HG03108 (cell line): ENCODE measurements at regions not wholly inside any gene's neighbourhood (a gene's known extent, or its start where the extent isn't known, plus 50 kb on each side); places are given as distances from the start of the nearest gene placed in this dataset.
"Not testable (repeated sequence)": the region's sequence is repeated elsewhere in the genome, so short reads cannot be mapped to it uniquely, and the experiment has no call there.

ENCODE experiments used
- ATAC-seq: cut with Tn5 transposase; IDR thresholded peaks from one replicate; pipeline ENCODE4 v1.9.1; 2021; ENCODE audit warnings: moderate library complexity; ENCODE audit not compliant: unreplicated experiment

- ATAC-seq: not testable (repeated sequence)
These were observed 174.8 kb downstream of the COL12A1 start for GRCh38 chr6:75031102-75031501.

DNA sequence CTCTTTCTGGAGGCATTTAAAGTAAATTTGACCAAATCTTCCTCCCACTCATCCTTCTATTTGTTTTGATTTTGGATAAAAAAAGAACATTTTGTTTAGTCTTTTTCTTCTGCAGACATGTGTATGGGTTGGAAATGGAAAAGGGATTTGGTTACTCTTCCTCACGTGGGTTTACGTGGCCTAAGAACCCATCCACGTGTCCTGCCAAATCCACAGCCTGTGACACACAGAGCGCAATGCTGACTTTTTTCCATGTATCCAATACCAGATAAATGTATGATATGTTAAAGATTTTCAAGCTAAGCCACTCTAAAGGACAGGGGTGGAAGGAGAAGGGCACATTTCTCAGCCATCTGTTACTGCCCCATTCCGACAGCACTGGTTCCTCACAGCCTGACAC is 176.5 kb downstream of the COL12A1 start:
- no peak for ATAC-seq

GRCh38 chr6:75025371-75025770 is 180.5 kb downstream of the COL12A1 start:
- ATAC-seq: no peak

DNA sequence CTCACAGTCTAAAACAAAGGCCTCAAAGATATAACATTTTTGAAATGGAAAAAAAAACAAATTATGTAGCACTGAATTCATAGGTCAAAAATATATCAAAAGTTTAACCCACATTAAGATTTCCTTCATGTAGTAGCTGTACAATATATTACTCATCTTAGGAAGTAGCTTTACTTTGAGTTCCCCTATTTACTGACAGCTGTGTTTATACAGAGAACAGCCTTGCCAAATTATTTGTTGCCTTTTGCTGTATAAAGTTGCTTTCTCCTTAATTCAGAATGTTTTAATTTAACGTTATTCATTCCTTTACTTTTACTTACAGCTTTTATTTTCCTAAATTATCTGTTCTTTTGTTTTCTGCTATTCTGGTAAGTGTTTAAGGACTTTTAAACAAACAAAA is 181.0 kb downstream of the COL12A1 start:
- no peak for ATAC-seq

DNA sequence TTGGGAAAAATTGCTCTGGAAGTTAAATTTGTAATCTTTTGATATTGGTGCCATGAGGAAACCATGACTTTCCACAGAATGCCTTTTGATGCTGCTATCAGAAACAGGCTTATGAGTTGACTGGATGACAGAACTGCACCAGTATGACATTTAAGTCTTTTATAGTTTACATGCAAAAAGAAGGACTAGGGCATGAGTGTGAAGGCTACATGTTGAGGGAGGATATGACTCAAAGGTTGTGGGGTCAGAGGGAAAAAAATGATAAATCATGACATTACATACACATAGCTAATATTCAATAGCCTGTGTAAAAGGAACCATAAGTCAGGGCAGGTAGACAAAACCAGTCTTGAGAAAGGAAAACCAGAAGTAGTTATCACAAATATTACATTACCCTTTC is 182.2 kb downstream of the COL12A1 start:
- ATAC-seq: no peak

DNA sequence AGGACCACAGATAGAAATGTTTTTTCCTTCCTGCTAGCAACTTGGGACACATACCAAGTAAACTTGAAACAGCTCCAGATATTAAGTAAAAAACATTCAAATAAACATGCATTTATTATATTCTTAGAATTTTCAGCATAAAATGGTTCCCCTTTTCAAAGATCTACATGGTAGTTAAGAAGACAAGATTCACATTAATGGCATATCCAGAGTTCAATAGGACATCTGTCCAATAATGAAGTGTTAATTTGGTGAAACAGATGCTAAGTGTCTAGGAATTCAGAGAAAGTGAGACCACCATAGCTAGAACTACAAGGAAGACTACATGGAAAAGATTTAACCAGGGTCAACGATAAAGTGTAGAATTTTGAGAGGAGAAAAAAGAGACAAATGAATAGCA is 184.9 kb downstream of the COL12A1 start:
- ATAC-seq: no peak

- no peak for ATAC-seq
These were observed 185.5 kb downstream of the COL12A1 start for GRCh38 chr6:75020376-75020775.

GRCh38 chr6:75012018-75012417 is 193.8 kb downstream of the COL12A1 start:
- no peak for ATAC-seq

DNA sequence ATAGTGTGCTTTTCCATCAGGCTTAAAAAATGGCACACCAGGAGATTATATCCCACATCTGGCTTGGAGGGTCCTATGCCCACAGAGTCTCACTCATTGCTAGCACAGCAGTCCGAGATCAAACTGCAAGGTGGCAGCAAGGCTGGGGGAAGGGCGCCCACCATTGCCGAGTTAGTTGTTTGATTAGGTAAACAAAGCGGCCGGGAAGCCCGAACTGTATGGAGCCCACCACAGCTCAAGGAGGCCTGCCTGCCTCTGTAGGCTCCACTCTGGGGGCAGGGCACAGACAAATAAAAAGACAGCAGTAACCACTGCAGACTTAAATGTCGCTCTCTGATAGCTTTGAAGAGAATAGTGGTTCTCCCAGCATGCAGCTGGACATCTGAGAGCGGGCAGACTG is 201.9 kb downstream of the COL12A1 start:
- not testable (repeated sequence) for ATAC-seq

- ATAC-seq: no peak
These were observed 208.2 kb downstream of the COL12A1 start for GRCh38 chr6:74997646-74998045.

DNA sequence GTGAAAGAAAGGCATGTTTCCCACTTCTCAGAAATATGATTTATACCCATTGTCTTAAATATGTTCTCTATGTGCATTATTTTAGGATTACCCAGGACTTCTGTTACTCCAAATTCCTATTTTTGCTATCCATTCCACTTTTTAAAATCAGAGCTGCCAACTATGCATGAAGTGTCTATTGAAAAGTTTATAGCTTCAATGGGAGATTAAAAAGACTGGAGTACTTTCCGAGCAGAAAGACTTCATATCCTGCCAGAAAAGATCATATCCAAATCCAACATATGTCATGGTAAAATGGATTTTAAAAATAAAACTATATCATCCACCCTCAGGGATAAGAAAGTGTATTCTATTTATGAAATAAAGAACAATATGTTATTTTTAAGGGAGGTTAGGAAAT is 212.7 kb downstream of the COL12A1 start:
- ATAC-seq: no peak

DNA sequence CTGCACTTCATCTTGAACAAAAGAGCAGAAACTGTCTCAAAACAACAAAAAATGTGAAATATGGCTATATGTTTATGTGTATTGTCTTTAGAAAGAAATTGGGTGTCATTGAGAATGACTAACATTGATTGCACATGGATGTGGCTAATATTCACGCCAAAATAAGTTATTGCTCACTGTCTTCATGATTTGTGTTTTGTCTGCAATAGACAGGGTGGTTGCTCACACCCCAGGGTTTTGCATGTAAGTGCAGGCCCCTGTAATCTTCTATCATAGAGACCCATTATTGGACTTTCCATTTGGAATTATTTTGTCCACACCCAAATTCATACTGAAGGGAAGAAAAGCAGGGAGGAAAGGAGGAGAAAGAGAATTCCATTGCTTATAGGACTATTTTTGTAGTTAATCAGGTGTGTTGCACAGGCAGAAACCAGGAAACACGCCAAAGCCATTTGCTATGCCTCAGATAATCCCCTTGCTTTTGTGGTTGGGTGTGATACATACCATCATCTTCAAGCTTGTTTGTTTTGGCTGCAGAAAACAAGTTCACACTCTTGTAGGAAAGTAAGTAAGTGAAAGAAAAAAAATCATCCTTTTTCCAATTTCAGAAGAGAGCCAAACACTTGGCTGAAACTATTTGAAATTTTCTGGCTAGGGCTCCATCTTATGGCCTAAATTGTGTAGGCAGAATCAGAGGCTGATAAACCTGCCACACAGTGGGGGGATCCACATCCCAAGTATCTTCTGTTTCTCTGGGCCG is 214.1 kb downstream of the COL12A1 start:
- ATAC-seq: no peak

GRCh38 chr6:74979065-74979766 is 226.6 kb downstream of the COL12A1 start:
- ATAC-seq: no peak

DNA sequence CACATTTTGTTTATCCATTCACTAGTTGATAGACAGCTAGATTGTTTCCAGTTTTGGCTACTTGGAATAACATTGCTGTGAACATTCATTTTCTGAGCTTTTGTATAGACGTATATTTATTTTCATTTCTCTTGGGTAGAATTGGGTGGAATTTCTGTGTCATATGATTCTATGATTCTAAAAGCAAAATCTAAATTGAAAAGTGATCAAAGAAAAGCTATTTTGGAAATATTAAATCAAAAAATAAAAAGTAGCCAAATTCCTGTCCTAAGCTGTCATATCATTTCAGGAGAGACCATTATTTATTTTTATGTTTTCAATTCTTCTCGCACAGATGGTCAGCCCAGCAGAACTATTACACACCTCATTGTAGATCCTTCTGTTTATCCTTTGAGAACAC is 229.2 kb downstream of the COL12A1 start:
- ATAC-seq: no peak

GRCh38 chr6:74976026-74976425 is 229.8 kb downstream of the COL12A1 start:
- ATAC-seq: no peak

DNA sequence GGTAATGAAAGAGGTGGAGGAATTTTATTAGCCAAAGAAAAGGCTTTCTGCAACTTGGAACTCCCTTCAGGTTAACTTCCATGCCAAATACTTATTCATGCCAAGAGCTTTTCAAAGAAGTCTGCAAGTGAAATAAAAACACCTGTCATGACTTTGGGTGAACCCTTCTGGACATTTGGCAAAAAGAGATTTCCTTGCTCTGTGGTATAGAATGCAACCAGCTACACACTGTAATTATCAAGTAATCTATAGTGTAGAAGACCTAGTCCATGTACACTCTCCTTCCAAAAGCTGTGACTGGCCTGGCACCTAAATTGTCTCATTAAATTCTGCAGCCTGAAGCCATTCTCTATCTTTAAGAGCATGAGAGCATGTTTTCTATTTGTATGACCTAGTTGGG is 232.3 kb downstream of the COL12A1 start:
- ATAC-seq: no peak

- no peak for ATAC-seq
These were observed 234.2 kb downstream of the COL12A1 start for GRCh38 chr6:74971633-74972032.

DNA sequence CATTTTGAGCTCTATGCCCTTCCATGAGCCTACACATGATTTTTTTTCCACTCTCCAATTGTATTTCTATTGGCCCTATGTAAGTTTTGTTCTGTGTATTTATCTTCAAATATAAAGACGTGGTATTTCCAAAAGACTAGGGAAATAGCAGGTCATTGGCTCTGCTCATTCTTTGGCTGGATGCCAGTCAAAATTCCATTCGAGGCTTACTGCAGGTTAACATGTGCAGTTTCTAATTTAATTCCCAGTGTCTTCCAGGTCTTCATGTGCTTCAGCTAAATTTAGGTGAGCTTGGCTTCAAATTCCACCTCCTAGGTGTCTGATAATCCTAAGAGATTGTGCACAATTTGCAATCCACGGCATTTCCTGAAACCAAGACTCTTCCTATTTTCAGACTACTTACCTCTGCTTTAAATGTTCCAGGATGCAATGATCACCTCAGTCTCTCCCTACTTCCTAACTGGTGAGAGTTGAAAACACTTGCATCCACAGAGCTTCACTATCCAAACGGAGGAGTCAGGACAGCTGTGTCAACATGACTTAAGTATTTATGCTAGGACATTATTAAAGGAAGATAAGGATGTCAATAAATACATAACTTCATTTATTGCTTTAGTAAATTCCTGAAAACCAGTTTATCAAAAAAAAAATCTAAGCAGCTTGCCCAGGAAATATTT is 236.1 kb downstream of the COL12A1 start:
- no peak for ATAC-seq

DNA sequence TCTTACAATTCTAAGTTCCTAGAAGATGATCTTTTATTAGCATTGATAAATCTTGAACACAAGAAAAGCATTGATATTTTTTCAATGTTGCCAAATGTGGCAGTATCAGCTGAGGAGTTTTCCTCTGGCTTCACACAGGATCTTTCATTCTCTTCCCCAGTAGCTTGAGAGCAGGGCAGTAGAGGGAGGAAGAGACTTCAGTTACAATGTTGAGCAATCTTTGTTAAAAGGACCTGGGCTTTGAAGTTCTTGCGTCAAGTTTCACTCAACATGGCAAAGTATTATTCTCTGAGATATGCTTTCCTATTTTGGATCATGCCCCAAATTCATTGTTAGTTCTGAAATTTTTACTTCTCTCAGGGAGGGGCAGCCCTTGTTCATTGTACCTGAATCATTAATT is 238.0 kb downstream of the COL12A1 start:
- ATAC-seq: no peak

- no peak for ATAC-seq
These were observed 239.1 kb downstream of the COL12A1 start for GRCh38 chr6:74966712-74967111.

DNA sequence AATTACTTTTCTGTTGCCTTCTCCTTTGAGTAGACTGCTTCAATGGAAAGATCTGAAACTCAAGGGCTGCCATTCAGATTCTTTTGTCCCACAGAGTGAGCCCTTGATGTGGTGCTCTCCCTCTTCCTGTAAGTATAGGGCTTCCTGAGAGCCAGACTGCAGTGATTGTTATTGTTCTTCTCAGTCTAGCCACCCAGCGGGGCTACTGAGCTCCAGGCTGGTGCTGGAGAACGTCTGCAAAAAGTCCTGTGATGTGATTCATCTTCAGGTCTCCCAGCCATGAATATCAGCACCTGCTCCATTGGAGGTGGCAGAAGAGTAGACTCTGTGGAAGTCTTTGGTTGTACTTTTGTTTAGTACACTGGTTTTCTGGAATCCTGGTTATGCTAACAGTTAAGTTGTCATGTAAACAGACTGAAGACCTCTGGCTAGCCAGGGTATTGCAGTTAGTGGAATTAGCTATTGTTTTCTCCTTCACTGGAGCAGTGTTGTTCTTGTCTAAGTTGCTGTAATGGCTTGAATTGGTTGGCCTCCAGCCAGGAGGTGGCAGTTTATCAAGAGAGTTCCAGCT is 240.9 kb downstream of the COL12A1 start:
- ATAC-seq: no peak
